MM.1S (cell line): ENCODE measurements at regions not wholly inside any gene's neighbourhood (a gene's known extent, or its start where the extent isn't known, plus 50 kb on each side); places are given as distances from the start of the nearest gene placed in this dataset.

Experiments
- DNase-seq: peaks from one replicate; pipeline ENCODE4 v3.0.0-alpha.2; 2015
- H2AFZ ChIP-seq: fragments of 300-600 bp; sonication (generic); 2 replicates; pipeline ENCODE4 v1.6.0; 2016; ENCODE audit warnings: antibody characterized with exemption, low read length
- H3F3A ChIP-seq: fragments of 300-600 bp; sonication (generic); 2 replicates; pipeline ENCODE4 v1.6.1; 2016; ENCODE audit warnings: mild to moderate bottlenecking, antibody characterized with exemption, low read length, moderate library complexity, mixed read lengths; ENCODE audit not compliant: insufficient read depth
- H3K27ac ChIP-seq: fragments of 300-600 bp; sonication (generic); 2 replicates; pipeline ENCODE4 v1.5.1; 2016; ENCODE audit warnings: mild to moderate bottlenecking, low read length
- H3K27me3 ChIP-seq: fragments of 300-600 bp; sonication (generic); replicated peaks from 2 replicates; pipeline ENCODE4 v1.6.0; 2016; ENCODE audit warnings: low read length; ENCODE audit not compliant: insufficient read depth
- H3K36me3 ChIP-seq: fragments of 300-600 bp; sonication (generic); replicated peaks from 2 replicates; pipeline ENCODE4 v1.6.1; 2016; ENCODE audit warnings: mild to moderate bottlenecking, low read length, mixed read lengths; ENCODE audit not compliant: insufficient read depth
- H3K4me1 ChIP-seq: fragments of 300-600 bp; sonication (generic); 2 replicates; pipeline ENCODE4 v1.6.1; 2016; ENCODE audit warnings: low read length, mixed read lengths
- H3K4me2 ChIP-seq: fragments of 300-600 bp; sonication (generic); 2 replicates; pipeline ENCODE4 v1.6.0; 2016; ENCODE audit warnings: low read depth, low read length
- H3K4me3 ChIP-seq: fragments of 300-600 bp; sonication (generic); 2 replicates; pipeline ENCODE4 v1.5.1; 2016; ENCODE audit warnings: low read length, mixed read lengths
- H3K79me2 ChIP-seq: fragments of 300-600 bp; sonication (generic); 2 replicates; pipeline ENCODE4 v1.6.1; 2016; ENCODE audit warnings: mixed run types, low read length, mixed read lengths
- H3K9ac ChIP-seq: fragments of 300-600 bp; sonication (generic); 2 replicates; pipeline ENCODE4 v1.6.1; 2016; ENCODE audit warnings: low read length, mixed read lengths
- H3K9me2 ChIP-seq: fragments of 300-600 bp; sonication (generic); replicated peaks from 2 replicates; pipeline ENCODE4 v1.6.1; 2016; ENCODE audit warnings: mild to moderate bottlenecking, low read length, mixed read lengths; ENCODE audit not compliant: insufficient read depth
- H3K9me3 ChIP-seq: fragments of 300-600 bp; sonication (generic); replicated peaks from 2 replicates; pipeline ENCODE4 v1.6.1; 2016; ENCODE audit warnings: mild to moderate bottlenecking, low read length, mixed read lengths; ENCODE audit not compliant: insufficient read depth
- H4K20me1 ChIP-seq: fragments of 300-600 bp; sonication (generic); 2 replicates; pipeline ENCODE4 v1.6.1; 2016; ENCODE audit warnings: mild to moderate bottlenecking, low read length, moderate library complexity, mixed read lengths; ENCODE audit not compliant: insufficient read depth
- EZH2 ChIP-seq: fragments of 300-600 bp; sonication (generic); optimal IDR thresholded peaks from 2 replicates; pipeline ENCODE3; 2017; ENCODE audit warnings: low read depth, mild to moderate bottlenecking, antibody characterized with exemption, low read length, mixed read lengths
- EZH2phosphoT487 ChIP-seq: fragments of 300-600 bp; sonication (generic); IDR thresholded peaks from 2 replicates; pipeline ENCODE4 v1.6.1; 2018; ENCODE audit warnings: antibody characterized with exemption, low read length
- TF ChIP-seq, protein P1 (sequence below): fragments of 300-600 bp; sonication (generic); IDR thresholded peaks from 2 replicates; pipeline ENCODE4 v1.5.1; 2016; ENCODE audit warnings: antibody characterized with exemption, low read length, mixed read lengths

DNA sequence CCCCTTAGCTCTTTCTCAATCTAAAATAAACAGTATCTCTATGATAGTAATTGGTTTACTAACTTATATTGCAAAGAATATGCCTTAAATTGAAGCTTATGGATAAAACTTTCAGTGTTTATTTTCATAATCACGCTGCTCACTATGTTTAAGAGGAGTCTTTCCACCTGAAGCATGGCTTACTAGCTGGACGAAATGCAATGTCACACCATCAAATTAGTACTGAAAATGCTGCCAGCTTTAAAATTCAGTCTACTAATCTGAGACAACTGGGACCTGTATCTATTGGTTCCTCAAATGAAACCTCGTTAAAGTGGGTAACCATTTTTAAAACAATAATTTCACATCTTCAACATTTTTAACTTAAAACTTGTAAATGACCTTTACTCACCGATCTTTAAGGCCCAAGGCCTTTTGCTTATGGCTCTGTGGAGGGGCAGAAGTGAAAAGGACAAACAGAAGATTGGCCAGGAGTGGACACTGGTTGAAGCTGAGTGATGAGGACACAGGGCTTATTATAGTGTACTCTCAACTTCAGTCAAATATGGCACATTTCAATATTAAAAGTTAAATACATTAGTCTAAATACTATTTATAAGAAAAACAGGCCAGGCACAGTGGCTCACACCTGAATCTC lies 212.8 kb upstream of the WSB1 start:
- H2AFZ ChIP-seq: no peak overlapping the region
- no peak overlapping the region for H3K4me3 ChIP-seq
- no peak for DNase-seq
- no peaks in the 10 kb centered on the region for H3K79me2 ChIP-seq
- no peaks in the 10 kb centered on the region for H3K9me3 ChIP-seq
- no peak overlapping the region for H3K4me2 ChIP-seq
- no peaks in the 10 kb centered on the region for H3F3A ChIP-seq
- no peak for TF ChIP-seq EZH2phosphoT487
- TF ChIP-seq, protein P1, sequence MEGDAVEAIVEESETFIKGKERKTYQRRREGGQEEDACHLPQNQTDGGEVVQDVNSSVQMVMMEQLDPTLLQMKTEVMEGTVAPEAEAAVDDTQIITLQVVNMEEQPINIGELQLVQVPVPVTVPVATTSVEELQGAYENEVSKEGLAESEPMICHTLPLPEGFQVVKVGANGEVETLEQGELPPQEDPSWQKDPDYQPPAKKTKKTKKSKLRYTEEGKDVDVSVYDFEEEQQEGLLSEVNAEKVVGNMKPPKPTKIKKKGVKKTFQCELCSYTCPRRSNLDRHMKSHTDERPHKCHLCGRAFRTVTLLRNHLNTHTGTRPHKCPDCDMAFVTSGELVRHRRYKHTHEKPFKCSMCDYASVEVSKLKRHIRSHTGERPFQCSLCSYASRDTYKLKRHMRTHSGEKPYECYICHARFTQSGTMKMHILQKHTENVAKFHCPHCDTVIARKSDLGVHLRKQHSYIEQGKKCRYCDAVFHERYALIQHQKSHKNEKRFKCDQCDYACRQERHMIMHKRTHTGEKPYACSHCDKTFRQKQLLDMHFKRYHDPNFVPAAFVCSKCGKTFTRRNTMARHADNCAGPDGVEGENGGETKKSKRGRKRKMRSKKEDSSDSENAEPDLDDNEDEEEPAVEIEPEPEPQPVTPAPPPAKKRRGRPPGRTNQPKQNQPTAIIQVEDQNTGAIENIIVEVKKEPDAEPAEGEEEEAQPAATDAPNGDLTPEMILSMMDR: no peak
- no peak for TF ChIP-seq EZH2
- H4K20me1 ChIP-seq: no peaks in the 10 kb centered on the region
- H3K36me3 ChIP-seq: no peaks in the 10 kb centered on the region
- no peaks in the 10 kb centered on the region for H3K9me2 ChIP-seq
- no peaks in the 10 kb centered on the region for H3K27me3 ChIP-seq
- H3K9ac ChIP-seq: no peak overlapping the region
- no peak overlapping the region for H3K27ac ChIP-seq
- no peaks in the 10 kb centered on the region for H3K4me1 ChIP-seq

DNA sequence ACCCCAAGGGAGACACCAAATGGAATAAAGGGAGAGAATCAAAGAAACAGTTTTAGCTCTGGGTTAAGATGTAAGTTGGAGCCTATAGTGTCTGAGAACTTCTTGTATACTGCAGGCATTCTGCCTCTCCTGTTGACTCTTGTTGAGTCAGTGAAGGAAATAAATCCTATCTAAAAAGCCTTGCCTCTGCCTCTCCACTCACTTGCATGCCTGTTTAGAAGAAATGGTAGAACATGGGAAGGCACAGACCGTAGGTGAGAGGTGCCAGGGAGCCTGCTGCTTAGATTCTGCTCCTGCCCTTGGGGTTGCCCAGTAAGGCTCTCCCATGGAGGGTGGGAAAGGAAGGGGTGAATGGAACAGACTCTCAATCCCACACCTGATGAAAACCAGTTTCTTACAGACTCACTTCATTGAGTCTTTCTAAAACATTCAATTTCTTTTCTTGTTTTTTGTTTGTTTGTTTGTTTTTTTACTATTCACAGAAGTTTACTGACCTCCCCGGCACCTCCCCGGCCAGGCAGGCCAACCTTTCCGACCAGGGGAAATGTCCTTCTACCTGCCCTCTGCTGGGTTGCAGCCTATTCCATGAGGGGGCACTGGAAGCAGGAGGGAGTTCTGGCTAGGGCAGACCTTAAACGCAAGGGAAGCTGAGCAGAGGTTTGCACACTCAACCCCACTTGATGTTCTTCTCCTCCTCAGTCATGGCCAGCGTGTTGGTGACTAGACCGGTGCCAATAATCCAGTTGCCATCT lies 211.7 kb upstream of the WSB1 start:
- no peak for DNase-seq
- no peaks in the 10 kb centered on the region for H3K27me3 ChIP-seq
- H3K9me3 ChIP-seq: no peaks in the 10 kb centered on the region
- H3K9ac ChIP-seq: no peak overlapping the region
- H3K36me3 ChIP-seq: no peaks in the 10 kb centered on the region
- no peaks in the 10 kb centered on the region for H3K9me2 ChIP-seq
- no peak overlapping the region for H3K4me2 ChIP-seq
- H3K4me3 ChIP-seq: no peak overlapping the region
- no peak overlapping the region for H2AFZ ChIP-seq
- H3K27ac ChIP-seq: no peak overlapping the region
- H4K20me1 ChIP-seq: no peaks in the 10 kb centered on the region
- H3K4me1 ChIP-seq: no peaks in the 10 kb centered on the region
- no peaks in the 10 kb centered on the region for H3F3A ChIP-seq
- no peaks in the 10 kb centered on the region for H3K79me2 ChIP-seq
- TF ChIP-seq EZH2 (no peak), EZH2phosphoT487 (no peak)
- TF ChIP-seq, protein P1: no peak

DNA sequence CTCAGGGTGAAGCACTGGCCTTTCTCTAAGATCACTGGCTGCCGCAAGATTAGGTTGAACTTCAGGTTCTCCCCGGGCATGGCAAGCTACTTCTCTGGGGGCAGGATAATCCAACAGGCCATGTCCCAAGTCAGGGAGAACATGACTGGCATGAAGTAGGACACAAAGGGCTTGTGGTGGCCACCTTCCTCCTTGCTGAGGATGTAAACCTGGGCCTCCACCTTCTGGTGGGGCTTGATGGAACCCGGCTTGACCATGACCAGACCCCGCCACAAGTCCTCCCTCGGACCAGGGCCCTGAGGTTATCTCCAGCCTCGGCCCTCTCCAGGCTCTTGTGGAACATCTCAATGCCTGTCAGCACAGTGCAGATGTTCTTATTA lies 211.1 kb upstream of the WSB1 start:
- Histone ChIP-seq H3K79me2 (no peaks in the 10 kb centered on the region), H3K36me3 (no peaks in the 10 kb centered on the region), H3F3A (no peaks in the 10 kb centered on the region), H3K27me3 (no peaks in the 10 kb centered on the region), H3K9me2 (no peaks in the 10 kb centered on the region), H3K27ac (no peak overlapping the region), H3K4me2 (no peak overlapping the region), H4K20me1 (no peaks in the 10 kb centered on the region), H3K9ac (no peak overlapping the region), H3K4me3 (no peak overlapping the region), H2AFZ (no peak overlapping the region), H3K4me1 (no peaks in the 10 kb centered on the region), H3K9me3 (no peaks in the 10 kb centered on the region)
- DNase-seq: no peak
- TF ChIP-seq EZH2phosphoT487 (no peak), EZH2 (no peak)
- TF ChIP-seq, protein P1: no peak
